ENCODE measurements at regions not wholly inside any gene's neighbourhood (a gene's known extent, or its start where the extent isn't known, plus 50 kb on each side); places are given as distances from the start of the nearest gene placed in this dataset.
"Not testable (repeated sequence)": the region's sequence is repeated elsewhere in the genome, so short reads cannot be mapped to it uniquely, and the experiment has no call there.

DNA sequence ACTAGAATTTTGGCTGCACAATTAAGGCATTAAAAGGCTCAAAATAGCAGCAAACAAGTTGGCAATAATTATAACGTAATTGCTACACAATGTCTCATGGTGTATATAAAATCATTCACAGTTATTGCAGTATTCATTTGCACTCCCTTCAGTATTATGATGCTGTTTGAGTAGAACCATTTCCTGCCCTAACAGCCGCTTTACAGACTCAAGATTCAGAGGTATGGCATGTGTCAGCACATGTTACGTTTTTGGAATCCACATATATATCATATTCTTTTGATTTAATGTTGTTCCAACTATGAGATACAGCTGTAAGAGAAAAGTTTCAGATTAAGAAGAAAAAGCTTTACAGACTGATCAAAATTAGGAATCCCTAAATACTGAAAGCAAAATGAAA lies 56.3 kb upstream of the NCKAP5 start:
- no peak for DNase-seq

GRCh38 chr2:133627741-133628140 lies 59.5 kb upstream of the NCKAP5 start:
- DNase-seq: no peak

- no peak for DNase-seq
Observed at GRCh38 chr2:133633309-133633708, 65.0 kb upstream of the NCKAP5 start.

GRCh38 chr2:133633881-133634409 lies 65.7 kb upstream of the NCKAP5 start:
- DNase-seq: no peak

- no peak for DNase-seq
Observed at GRCh38 chr2:133635131-133635530, 66.9 kb upstream of the NCKAP5 start.

DNA sequence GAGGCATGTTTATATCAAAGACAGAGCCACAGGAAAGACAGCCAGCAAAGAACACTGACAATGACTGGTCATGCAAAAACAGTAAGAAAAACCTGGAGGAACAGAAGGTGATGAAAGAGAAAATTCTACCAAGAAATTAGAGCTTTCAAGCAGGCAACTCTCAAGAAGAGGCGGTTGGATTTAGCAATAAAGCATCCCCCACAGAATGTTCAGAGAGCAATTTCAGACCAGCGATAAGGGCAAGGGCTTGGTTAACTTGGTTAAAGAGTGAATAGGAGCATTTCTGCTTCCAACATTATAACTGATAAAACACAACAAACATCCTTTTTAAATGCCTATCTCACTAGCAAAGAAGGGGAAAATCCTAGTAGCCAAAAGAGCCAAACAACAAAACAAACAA lies 68.0 kb upstream of the NCKAP5 start:
- DNase-seq: no peak

DNA sequence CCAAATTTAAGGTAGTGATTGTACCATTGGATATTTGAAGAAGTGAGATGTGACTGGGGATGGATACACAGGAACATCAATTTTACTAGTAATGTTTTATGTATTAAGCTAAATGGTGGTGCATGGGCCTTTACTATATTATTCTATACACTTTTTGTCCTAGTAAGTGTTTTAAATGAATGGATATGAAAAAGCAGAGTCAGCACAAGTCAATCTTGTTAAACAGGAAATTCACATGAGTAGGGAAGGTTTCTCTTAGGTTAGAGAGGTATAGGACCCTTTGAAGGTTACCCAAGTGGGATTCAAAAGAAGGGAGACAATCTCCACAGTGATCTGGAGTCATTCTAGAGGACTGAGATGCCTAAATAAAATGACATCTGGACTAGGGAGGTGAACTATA lies 71.8 kb upstream of the NCKAP5 start:
- DNase-seq: no peak

- no peak for DNase-seq
Observed at GRCh38 chr2:133641497-133641896, 73.2 kb upstream of the NCKAP5 start.

DNA sequence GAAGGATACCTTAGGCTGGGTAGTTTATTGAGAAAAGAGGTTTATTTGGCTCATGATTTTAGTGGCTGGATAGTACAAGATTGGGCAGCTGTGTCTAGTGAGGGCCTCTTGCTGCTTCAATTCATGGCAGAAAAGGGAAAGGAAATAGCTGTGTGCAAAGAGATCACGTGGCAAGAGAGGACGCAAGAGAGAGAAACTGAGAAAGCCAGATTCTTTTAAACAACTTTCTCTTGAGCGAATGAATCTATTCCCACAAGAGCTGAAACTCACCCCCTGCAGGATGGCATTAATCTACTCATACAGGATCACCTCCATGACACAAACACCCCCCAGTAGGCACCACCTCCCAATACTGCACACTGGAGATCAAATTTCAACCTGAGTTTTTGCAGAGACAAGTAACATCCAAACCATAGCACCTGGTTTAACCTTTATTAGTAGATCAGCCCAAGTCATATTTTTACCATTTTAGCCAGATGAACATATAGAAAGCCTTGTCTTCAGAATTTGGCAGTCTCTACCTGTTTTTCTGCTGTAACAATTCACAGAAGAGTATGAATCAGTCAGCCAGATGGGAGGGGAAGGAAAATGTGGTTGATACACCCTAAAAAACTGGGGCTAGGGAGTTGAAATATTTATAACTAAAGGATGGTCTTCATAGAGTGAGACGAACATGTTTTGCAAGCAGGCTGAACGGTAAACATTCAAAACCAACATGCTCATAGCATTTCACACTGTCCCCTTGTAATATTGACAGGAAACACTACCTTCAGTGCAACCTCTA lies 73.9 kb upstream of the NCKAP5 start:
- no peak for DNase-seq

DNA sequence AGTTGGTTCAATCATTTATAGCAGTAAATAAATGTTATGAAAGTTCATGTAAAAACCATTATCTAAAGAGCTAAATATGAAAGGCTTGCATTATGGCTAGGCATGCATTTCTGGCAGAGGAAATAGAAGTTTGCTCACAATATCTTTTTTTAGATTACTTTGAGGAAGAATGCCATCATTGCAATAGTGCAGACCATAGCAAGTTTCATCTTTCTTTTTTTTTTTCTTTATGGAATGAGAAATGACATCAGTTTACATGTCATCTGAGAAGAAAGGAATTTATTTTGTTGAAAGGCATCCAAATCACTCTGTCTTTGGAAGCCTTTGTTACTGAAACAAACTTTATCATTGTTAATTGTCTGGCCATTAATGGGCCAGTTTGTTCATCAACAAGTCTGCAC lies 74.5 kb upstream of the NCKAP5 start:
- DNase-seq: no peak

- no peak for DNase-seq
Observed at GRCh38 chr2:133643863-133644262, 75.6 kb upstream of the NCKAP5 start.

DNA sequence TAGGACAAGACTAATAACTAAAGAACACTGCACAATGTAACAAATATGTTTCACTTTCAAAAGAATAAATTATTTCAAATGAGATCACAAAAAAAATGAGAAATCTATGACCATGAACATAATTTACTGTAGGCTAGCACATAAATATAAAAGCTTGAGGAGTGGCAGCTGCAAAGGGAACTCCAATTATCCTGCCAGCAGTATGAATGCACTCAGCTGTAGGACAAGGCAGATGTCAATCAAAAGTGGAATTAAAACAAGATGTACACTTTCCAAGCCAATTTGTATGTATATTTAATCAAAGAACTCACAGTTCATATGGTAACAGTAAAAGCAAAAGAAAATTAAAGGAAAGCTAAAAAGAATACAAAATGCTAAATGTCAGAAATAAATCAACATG lies 76.6 kb upstream of the NCKAP5 start:
- DNase-seq: no peak

GRCh38 chr2:133647386-133647785 lies 79.1 kb upstream of the NCKAP5 start:
- not testable (repeated sequence) for DNase-seq

GRCh38 chr2:133651861-133652260 lies 83.6 kb upstream of the NCKAP5 start:
- no peak for DNase-seq

GRCh38 chr2:133652398-133652797 lies 84.1 kb upstream of the NCKAP5 start:
- no peak for DNase-seq

DNA sequence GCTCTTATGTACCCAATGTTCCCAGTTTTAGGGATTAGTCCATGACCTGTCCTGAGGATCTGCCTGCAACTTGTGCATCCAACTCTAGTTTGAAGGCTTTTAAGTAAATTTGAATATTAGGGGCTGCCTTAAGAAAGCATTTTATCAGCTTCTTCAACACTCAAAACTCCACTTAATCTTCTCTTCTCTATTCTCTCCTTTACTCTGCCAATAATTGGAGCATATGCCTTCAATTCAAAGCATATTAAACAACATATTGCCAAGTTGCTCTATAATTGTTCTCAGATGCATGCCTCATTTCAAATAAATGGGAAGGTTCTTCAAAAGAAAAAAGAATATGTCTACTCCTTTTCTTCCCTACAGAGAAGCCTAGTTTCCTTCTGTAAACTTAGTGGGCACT lies 84.8 kb upstream of the NCKAP5 start:
- DNase-seq: no peak

GRCh38 chr2:133654949-133655348 lies 86.7 kb upstream of the NCKAP5 start:
- no peak for DNase-seq

DNA sequence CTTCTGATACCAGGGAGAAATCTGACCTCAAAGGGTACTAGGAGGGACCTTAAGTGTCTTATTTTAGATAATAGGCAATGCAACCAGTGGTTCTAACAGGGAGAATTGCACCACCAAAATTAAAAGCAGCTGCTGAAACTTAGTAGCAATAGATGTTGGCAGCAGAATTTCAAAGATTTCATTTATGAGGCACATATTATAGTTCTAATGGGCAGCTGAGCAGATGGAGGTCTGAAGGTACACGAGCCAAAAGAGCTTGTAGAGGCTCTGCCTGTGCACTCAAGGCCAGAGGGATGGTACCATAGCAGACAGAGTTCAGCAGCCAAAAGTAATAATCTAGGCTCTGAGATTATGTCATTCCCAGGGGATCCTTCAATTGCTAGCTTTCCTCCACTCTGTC lies 87.3 kb upstream of the NCKAP5 start:
- no peak for DNase-seq

GRCh38 chr2:133657591-133657990 lies 89.3 kb upstream of the NCKAP5 start:
- DNase-seq: no peak

- no peak for DNase-seq
Observed at GRCh38 chr2:133658020-133658903, 90.0 kb upstream of the NCKAP5 start.

- DNase-seq: no peak
Observed at GRCh38 chr2:133660510-133660909, 92.2 kb upstream of the NCKAP5 start.

DNA sequence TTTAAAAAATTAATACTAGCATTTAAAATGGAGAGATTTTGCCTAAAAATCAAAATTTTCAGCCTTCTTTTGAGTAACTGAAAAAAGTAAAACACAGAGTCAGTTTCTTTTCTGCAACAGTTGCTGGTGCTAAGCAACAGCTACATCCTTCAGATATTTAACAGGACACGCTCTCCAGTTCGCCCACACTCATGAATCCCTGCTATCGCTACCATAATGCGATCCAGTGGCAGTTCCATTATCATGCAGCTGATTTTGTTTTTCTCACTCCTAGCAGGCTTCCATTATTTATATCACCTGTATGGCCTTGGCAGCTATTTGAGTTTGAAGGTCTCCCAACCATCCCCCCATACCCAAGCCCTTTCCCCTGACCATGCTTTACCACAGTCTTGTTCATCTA lies 93.1 kb upstream of the NCKAP5 start:
- DNase-seq: no peak

GRCh38 chr2:133666621-133667020 lies 98.4 kb upstream of the NCKAP5 start:
- no peak for DNase-seq

GRCh38 chr2:133667085-133667484 lies 98.8 kb upstream of the NCKAP5 start:
- DNase-seq: no peak

Data from activated T-cell treated with anti-CD3 and anti-CD28 coated beads, Interleukin-2, amount 50 U/mL, for 48 hours (primary cell).